HPDE6-E6E7 (cell line): ENCODE measurements at regions not wholly inside any gene's neighbourhood (a gene's known extent, or its start where the extent isn't known, plus 50 kb on each side); places are given as distances from the start of the nearest gene placed in this dataset.

Experiments
- DNase-seq: peaks from one replicate; pipeline ENCODE4 v3.0.0; 2011; ENCODE audit warnings: missing footprints; ENCODE audit errors: extremely low spot score

- no peak for DNase-seq
Measured at GRCh38 chr12:105843561-105843960, 295.2 kb downstream of the NUAK1 start.

DNA sequence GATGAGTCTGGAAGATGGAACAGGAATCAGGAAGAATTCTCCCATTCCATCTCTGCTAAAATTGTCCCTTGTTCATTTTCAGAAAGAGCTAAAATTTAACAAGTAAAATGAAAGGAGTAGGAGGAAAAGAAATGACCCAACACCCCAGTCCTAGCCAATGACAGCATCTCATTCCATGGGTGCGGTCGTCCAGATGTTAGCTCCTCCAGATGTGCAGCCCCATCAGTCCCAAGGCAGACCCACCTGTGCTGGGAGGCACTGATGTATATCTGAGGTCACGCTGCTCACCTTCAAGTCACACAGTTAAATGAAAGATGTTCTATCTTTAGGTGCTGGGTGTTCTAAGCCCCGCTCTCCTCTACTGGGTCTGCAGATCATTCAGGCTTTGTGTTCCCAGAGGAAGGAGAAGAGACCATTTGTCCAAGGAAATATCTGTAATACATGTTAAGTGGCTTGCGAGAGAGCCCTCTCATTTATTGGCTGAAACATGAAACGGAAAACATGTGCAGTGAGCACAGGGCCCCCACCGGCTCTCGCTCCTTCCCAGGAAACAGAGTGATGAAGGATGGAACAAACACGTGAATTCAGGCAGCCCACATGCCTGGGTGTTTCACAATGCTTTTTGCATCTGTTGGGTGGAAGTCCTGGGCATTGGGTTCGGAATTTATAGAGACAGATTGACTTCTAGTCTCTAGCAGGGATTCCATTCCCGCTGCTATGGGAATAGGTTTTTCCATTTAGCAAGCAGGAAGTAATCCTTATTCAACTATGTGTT lies 294.6 kb downstream of the NUAK1 start:
- no peak for DNase-seq

DNA sequence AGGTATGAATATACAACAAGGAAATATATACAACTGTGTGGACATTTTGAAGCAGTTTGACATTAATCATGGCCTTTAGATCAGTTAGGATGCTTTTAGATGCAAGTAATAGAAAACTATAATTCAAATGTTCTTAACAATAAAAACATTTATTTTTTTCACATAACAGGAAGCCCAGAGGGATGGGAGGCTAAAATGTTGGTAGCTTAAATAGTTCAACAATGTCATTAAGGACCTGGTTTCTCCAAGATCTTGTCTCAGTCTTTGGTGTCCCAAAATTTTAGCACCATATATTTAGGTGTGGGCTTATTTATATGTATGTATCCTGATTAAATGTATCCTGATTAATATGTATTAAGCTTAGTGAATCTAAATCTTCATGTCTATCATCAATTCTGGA lies 292.4 kb downstream of the NUAK1 start:
- DNase-seq, result no peak

DNA sequence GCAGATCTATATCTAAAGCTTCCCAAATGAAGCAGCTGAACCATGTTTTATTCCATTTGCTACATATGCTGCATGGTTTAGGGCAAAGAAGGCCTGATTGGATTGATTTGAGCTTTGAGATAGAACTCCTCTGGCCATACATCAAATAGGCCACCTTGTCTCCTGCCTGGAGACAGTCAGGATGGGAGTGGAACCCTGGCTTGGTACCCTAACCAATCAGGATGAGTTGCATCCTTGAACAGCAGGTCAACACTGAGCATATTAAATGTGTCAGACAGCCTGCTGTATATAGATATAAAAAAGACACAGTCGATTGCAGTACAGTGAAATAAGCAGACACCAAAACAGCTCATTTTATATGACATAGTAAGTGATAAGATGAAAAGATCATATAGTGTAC lies 291.7 kb downstream of the NUAK1 start:
- DNase-seq, result no peak

- no peak for DNase-seq
Measured at GRCh38 chr12:105848286-105848685, 290.5 kb downstream of the NUAK1 start.

DNA sequence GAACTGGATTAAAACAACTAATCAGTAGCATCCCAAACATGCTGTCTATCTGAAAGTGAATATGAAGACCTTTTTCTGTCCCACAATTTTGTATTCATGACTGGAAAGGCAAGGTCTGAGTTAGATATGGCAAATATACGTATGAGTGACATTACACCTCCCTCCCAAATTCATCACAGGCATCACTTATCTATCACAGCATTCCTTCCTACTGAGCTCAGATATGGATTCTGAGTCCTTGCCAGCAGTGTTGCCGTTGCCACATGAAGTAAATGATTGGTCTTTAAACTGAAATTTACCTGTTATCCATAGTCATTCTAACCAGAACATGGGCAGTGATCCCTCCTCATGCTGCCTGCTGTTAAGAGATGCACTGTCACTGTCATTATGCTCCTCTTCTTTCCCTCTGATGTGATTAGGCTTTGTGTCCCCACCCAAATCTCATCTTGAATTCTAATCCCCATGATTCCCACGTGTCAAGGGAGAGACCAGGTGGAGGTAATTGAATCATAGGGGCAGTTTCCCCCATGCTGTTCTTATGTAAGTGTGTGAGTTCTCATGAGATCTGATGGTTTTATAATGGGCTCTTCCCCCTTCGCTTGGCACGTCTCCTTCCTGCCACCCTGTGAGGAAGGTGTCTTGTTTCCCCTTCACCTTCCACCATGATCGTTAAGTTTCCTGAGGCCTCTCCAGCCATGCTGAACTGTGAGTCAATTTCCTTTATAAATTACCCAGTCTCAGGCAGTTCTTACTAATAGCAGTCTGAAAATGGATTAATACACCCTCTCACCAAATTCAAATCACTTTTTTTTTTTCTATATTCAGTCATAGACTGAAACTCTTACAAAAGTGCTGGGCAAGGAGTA lies 288.4 kb downstream of the NUAK1 start:
- no peak for DNase-seq

DNA sequence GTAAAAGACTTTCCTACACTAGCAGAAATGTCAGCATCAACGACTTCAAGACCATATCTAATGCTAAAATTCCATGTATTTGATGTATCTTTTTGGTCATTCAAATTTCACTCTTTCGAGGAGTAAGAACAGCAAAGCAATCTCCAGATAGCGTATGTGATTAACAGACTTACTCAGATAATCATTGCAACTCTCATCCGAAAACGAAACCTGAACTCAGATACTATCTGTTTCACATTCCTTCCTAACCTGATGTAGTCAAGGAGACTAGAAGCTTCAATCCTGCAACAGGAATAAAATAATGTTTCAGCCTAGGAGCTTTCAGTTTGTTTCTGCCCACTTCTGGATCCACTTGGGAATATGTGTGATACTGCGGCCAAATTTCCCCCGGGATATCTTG lies 286.3 kb downstream of the NUAK1 start:
- DNase-seq, result no peak

DNA sequence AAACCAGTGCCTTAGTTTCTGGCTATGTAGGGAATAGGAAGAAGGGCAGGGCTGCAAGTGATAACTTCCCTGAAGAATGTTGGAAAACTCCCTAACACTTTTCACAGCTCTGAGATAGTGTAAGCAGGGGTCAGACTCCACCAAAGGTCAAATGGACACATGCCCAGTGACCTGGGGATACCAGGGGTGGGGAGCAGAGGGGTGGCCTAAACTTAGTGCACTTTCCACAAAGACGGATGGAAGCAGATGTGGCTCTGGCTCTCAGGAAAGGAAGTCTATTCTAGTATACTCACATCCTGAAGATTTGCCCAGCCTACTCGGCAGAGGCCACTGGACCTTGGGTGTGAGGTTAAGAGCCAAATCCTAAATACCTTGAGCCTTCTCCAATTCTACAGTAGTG lies 285.8 kb downstream of the NUAK1 start:
- no peak for DNase-seq

DNA sequence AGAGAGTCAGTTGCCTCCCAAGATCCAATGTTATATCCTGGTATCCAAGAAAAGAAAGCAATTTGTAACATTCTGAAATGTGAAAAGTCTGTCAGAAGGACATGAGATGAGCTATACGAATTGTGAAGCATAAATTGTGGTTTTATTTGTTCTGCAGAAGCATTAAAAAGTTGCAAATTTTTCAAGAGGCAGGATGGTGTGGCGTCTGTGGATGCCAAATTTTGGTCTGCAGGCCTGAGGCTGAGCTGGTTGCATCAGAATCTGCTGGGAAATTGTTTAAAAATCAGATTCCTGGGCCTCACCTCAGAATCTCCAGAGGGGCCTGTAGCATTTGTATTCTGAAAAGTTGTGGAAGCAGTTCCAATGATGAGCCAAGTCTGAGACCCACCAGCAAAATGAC lies 284.7 kb downstream of the NUAK1 start:
- DNase-seq, result no peak

- DNase-seq, result no peak
Measured at GRCh38 chr12:105855361-105856047, 283.2 kb downstream of the NUAK1 start.

DNA sequence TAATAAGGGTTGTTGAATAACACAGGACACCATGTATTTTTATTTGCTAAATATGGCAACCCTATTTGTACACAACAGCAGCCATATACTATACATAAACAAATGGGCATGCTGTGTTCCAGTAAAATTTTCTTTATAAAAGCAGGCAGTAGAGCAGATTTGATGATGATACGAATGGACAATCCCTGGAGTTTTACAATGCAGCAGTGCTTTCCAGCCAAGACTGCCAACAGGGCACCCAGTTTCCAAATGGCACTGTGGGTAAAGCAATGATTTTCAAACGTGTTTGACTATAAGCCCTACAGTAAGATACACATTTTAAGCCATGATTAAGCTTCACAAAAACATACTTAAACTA lies 282.7 kb downstream of the NUAK1 start:
- DNase-seq, result no peak

GRCh38 chr12:105858981-105859710 lies 279.6 kb downstream of the NUAK1 start:
- no peak for DNase-seq

DNA sequence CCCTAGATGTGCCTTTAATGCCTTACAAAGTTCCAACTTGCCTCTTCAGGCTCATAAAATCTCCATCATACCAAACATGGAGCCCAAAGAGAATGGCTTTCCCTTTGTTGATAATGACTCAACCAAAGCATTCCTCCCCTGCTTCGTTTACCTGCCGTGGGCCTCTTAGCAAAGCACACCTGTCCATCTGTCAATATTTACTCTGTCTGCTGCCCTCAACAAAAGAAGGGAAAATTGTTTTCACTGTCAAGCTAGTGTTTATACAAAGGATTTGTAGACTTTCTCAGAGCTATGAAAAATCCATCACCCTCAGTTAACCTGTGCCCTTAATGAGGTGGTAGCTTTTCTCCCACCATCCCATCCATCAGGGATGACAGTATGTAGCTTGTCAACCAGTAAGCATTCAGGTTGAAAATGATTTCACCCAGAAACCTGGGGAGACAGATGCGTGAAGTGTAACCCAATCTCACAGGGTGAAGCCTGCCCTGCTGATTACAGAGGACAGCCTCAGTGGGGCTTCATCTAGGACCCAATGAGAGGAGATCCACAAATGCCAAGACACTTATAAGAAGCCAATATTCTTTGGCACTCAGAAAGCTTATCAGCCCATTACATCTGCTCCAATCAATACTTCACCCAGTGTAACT lies 278.1 kb downstream of the NUAK1 start:
- DNase-seq, result no peak

DNA sequence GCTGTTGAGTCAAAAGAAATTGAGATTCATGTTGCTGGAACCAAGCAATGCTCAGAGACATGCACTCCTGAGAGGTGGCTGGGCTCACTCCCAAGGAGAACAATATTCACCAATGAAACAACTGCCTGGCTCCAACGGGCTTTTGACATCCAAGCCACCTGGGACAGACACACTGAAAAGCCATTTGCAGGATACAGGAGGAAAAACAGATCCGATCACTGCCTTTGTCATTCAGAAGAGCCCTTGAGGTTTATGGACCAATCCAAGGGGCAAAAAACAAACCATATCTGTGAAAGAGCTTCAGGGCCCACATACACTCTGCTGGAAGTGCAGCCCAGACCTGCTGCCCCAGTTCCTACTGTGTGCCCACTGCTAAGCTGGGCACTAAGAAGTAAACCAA lies 277.5 kb downstream of the NUAK1 start:
- DNase-seq, result no peak

DNA sequence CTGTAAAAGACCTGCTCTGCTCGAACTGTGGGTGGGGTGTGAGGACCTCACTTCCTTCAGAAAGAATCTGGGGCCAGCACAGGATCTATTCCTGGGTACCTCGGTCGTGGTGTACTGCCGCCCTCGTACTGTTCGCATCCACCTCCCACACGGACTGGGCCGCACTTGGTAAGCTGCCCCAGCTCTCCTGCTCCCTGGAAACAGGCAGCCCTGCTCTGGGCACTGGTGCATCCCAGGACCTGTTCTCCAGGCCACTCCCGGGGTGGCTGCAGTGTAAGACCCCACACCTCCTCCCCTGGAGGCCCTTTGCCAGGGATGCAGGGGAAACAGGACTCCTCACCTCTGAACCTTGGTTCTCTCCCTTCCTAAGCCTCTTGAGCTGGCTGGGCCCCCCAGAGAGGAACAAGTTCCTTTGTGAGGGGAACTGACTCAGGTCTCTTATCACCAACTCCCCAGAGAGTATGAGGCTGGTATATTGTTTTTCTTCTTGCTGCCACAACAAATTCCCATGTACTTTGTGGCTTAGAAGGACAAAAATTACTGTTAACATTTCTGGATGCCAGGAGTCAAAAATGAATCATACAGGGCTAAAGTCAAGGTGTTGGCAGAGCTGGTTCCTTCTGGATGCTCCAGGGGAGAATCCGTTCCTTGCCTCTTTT lies 276.5 kb downstream of the NUAK1 start:
- DNase-seq, result no peak

DNA sequence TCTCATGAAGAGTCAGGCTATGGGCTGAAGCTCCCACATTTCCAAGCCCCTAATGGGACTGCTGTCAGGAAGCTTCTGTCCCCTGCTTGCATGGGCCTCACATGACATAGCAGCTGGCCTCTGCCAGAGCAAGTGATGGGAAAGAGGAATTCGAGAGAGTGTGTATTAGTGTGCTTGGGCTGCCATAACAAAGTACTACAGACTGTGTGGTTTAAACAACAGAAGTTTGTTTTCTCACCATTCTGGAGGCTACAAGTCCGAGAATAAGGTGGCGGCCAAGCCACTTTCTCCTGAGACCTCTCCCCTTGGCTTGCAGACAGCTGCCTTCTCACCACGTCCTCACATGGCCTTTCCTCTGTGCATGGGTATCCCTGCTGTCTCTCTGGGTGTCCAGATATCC lies 274.4 kb downstream of the NUAK1 start:
- DNase-seq, result no peak

DNA sequence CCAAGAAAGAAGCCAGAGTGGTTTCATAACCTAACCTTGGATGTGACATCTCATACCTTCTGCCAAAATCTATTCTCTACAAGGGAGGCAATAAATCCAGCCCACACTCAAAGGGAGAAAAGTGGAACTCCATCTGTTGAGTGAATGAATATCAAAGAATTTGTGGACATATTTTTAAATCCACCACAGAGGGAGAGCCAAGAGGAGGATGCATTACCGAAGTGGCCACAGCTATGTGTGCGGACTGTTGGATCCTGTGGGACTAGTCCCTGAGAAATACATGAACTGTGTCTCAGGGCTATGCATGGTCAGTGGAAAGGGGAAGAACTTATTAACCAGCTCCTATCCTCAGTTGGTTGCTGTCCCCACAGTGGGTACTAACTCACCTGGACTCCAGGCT lies 273.9 kb downstream of the NUAK1 start:
- DNase-seq, result no peak

- no peak for DNase-seq
Measured at GRCh38 chr12:105865886-105866285, 272.9 kb downstream of the NUAK1 start.

DNA sequence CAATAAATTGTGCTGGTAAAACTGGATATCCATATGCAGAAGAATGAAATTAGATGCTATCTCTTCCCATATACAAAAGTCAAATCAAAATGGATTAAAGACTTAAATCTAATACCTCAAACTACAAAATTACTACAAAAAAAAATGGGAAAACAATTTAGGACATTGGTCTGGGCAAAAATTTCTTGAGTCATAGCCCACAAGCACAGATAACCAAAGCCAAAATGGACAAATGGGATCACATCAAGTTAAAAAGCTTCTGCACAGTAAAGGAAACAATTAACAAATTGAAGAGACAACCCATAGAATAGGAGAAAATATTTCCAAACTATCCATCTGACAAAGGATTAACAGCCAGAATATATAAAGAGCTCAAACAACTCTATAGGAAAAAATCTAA lies 264.6 kb downstream of the NUAK1 start:
- DNase-seq, result no peak

- DNase-seq, result no peak
Measured at GRCh38 chr12:105876396-105876927, 262.3 kb downstream of the NUAK1 start.

DNA sequence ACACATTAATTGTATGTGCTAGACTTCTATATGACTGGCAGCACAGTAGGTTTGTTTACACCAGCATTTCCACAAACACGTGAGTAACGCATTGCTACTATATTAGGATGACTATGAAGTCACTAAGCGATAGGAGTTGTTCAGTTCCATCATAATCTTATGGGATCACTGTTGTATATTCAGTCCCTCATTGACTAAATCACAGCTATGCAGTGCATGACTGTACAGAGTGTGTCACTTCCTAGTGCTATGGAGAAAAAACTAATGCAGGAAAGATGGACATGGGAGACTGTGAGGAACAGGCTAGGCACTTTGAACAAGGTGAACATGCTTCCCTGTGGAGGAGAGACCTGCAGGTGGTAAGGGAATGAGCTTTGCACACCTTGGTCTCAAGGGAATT lies 259.8 kb downstream of the NUAK1 start:
- no peak for DNase-seq
